Stimulated activated CD4-positive, alpha-beta T cell treated with anti-CD3 and anti-CD28 coated beads, Interleukin-1b, Interleukin-23, amount 100 ng/mL, for 48 hours (primary cell): ENCODE measurements at regions not wholly inside any gene's neighbourhood (a gene's known extent, or its start where the extent isn't known, plus 50 kb on each side); places are given as distances from the start of the nearest gene placed in this dataset.
"Not testable (repeated sequence)": the region's sequence is repeated elsewhere in the genome, so short reads cannot be mapped to it uniquely, and the experiment has no call there.

Experiments
- DNase-seq: peaks from one replicate; pipeline ENCODE4 v3.0.0-alpha.2; 2020

- no peak for DNase-seq
Observed at GRCh38 chr2:192444286-192444838, 249.6 kb upstream of the TMEFF2 start.

DNA sequence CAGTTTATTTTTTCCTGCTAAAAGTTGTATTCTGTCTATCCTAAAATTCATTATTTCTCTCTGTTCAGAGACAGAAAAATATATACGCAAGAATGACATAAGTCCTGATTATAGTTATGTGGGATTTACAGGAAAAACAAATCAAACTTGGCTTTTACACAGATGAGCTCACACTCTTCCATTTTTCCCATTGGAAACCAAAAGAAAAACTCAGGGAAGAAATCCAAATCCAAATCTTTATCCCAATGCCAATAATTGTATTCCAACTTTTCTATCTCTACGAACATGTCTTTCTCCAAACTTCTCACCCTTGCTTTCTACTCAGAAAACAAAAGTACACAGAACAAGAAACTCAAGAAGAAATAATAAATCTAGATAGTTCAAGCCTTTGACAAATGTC is 249.1 kb upstream of the TMEFF2 start:
- DNase-seq: no peak

DNA sequence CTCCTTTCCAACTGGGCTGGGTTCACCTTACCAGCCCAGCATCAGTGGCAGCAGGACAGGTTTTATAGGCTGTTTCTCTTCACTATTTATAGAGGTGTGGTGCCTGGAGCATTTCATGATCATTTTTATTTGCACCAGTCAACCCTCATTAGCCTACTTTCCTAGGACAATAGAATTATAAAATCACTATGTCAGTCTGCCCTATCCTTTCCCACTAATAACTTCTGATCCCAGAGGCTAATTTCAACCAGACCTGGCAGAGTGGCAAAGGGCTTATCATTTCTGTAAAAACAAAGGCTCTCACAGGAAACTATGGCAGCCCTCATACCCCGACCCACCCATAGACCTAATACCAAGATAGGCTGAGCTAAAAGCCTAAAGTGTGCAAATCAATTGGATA is 243.5 kb upstream of the TMEFF2 start:
- DNase-seq: no peak

DNA sequence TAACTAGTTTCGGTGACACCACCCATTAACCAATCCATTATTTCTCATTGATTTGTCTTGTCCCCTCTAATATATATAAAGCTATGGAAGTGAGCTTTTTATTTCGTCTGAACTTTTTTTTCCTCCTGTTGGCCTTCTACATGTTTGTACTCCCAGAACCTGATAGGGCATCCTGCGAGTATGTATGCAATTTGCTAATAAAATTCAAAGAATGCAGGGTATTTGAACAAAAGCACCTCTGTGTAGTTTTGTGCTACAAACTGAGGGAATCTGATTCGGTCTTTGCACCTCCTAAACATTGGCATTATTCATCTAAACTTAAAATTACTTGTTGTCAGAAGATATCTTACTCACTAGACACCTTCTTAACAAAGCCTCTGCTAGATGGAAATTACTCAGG is 242.9 kb upstream of the TMEFF2 start:
- no peak for DNase-seq

GRCh38 chr2:192424243-192424642 is 229.5 kb upstream of the TMEFF2 start:
- no peak for DNase-seq

DNA sequence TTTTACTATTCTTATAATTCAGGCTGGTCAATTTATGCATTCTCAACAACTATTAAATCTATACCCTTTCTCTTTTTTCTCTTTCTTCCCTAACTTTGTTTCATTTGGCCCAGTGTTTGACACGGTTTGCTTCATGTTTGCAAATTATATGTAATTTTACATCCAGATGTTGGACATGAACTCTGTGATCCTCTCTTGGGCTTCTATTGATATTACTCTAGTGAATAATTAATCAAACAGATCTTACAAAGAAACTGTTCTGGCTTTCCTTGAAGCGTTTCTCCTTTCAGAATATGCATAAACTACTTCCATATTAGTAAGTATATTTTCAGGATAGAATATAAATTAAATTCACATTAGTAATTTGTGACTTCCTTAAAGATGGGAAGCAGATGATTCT is 225.1 kb upstream of the TMEFF2 start:
- no peak for DNase-seq

- DNase-seq: no peak
Observed at GRCh38 chr2:192416060-192416459, 221.3 kb upstream of the TMEFF2 start.

DNA sequence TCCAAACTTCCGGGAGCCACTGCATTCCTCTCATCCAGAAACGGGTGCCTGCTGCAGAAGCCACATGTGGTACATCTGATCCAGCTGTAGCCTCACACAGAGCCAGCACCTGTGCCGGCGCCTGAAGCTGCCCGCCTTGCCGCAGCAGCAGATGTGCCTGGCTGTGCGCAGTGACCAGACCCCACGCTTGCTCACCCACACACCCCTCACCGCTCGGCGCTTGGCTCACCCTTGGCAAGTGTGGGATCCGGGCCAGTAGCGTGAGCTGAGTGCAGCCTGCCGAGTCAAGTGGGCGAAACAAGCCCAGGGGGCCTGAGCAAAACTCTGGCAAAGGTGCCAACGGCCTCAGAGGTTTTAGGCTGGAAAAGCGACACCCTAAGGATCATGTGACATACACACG is 220.1 kb upstream of the TMEFF2 start:
- no peak for DNase-seq

GRCh38 chr2:192413812-192414681 is 219.3 kb upstream of the TMEFF2 start:
- no peak for DNase-seq

DNA sequence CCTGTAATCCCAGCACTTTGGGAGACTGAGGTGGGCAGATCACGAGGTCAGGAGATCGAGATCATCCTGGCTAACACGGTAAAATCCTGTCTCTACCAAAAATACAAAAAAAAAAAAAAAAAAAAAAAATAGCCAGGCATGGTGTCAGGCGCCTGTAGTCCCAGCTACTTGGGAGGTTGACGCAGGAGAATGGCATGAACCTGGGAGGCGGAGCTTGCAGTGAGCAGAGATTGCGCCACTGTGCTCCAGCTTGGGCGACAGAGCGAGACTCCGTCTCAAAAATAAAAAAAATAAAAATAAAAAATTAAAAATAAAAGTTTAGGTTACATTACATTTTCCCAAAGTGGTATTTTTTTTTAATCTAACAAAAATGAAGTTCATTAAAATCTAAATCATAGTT is 218.1 kb upstream of the TMEFF2 start:
- DNase-seq: not testable (repeated sequence)

DNA sequence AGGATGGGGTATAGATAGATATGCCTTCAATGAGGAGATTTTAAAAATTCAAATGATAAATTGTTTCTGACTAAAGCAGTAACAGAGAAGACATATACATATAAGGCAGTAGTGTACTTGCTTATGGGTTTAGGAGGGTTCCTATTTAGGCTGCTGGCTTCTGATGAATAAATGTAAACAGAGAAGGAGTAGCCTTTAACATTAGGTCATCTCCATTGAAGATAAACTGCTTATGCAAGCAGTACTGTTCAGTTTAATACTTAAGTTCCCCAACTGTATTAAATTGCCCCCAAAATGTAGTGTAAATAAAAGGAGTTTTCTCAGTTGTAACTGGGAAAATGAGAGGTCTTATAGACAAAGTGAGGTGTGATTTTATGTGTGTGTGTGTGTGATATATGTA is 217.7 kb upstream of the TMEFF2 start:
- DNase-seq: no peak

DNA sequence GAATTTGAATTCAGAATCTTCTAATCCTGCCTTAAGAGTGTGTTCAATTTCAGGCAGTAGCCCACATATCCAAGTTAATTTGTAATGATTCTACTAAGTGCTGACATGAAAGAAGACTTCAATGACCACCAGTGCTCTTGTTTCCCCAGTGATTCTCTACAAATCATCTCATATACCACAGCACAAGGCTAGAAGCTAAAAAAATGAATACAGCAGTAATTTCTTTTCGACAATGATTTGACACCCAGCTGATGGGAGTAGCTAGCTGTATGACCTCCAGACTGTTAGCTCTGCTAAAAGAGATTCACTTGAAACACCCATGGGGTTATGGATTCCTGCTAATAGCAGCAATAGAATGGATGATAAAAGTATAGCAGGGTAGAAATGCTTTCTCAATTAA is 217.0 kb upstream of the TMEFF2 start:
- DNase-seq: no peak

- no peak for DNase-seq
Observed at GRCh38 chr2:192410319-192410718, 215.6 kb upstream of the TMEFF2 start.

DNA sequence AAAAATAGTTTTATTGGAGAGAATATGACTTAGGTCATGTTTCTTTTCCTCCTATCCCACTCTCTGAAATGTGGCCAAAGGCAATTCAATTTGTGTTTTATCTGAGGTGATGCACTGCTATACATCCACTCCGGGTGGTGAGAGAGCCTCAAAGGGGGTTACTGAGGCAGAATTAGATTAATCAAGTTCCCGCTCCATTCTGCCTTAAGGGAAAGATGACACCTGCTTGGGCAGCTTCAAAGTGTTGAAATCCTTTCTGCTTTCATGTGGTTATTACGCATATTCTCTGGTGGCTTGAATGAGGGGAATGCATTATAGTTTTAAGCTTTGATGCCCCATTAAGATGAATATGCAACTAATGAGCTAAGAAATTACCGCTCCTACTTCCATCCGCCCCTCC is 213.0 kb upstream of the TMEFF2 start:
- no peak for DNase-seq

GRCh38 chr2:192398236-192398635 is 203.5 kb upstream of the TMEFF2 start:
- DNase-seq: no peak

DNA sequence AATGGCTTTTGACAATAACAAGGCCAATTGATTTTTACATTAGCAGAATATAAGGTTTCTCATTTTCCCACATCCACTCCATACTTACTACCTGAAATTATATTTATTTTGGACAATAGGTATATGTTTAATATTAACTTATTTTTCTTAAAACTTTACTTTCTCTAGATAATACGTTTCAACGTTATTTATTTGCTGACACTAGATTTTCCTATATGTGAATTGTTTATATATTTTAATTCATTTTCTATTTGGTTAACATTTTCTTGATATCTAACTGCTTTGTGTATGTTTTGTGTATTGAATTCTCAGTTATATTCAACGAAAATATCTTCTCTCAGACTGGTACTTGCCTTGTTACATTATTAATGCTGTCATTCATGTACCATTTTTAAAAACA is 199.9 kb upstream of the TMEFF2 start:
- DNase-seq: no peak

GRCh38 chr2:192391041-192391440 is 196.3 kb upstream of the TMEFF2 start:
- DNase-seq: no peak

DNA sequence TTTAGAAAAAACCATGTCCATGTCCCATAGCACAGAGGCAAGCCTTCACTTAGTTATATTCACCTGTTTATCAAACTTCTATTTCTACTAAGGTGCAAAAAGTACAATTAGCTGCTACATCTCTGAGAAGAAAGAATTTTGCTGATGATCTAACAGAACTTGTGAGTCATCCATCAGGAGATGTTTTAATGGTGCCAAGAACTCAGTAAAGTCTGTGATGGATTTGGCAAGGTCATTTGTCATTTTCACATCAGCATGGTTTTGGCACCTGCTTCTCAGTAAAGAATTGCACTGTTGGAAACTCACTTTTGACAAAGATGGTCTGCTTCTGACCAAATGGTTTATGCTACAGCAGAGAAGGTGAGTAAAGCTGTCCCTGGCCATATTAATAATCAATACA is 195.7 kb upstream of the TMEFF2 start:
- DNase-seq: no peak

DNA sequence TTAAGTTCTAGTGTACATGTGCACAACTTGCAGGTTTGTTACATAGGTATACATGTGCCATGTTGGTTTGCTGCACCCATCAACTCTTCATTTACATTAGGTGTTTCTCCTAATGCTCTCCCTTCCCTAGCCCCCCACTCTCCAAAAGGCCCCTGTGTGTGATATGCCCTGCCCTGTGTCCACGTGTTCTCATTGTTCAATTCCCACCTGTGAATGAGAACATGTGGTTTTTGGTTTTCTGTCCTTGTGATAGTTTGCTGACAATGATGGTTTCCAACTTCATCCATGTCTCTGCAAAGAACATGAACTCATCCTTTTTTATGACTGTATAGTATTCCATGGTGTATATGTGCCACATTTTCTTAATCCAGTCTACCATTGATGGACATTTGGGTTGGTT is 189.5 kb upstream of the TMEFF2 start:
- DNase-seq: not testable (repeated sequence)

DNA sequence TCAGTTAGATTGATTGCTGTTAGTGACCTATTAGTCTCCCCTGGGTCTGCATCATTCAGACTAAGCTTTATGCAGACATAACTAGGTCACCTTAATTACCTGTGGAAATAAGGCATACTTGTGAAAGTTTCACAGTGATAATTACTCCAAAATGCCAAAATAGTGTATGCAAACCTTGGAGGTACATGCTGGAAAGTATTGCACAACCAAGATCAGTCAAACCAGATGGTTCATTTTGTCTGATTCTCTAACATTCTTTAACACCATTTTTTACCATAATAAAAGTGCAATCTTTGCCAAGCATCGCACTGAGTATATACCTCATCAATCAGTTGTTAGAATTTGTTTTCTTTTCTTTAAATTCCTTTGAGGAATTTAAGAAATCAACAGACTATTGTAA is 186.3 kb upstream of the TMEFF2 start:
- DNase-seq: no peak

DNA sequence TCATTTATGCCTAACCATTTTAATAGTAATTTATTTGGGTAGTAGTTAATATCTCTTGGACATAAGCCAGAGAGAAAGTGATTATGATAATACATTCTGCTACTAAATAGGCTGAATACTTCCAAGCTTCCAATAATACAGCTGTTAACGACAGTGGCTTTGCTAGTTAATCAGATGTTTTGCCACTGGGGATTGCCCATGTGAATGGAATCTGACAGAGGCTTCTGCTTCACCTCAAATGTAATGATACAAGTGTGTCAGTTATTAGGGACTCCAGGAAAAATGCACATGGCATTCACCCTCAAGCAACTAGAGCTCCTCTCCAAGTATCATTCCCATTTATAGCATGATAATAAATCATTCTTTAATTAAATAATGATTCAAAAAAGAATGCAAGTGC is 185.0 kb upstream of the TMEFF2 start:
- DNase-seq: no peak

GRCh38 chr2:192377173-192377572 is 182.4 kb upstream of the TMEFF2 start:
- no peak for DNase-seq

DNA sequence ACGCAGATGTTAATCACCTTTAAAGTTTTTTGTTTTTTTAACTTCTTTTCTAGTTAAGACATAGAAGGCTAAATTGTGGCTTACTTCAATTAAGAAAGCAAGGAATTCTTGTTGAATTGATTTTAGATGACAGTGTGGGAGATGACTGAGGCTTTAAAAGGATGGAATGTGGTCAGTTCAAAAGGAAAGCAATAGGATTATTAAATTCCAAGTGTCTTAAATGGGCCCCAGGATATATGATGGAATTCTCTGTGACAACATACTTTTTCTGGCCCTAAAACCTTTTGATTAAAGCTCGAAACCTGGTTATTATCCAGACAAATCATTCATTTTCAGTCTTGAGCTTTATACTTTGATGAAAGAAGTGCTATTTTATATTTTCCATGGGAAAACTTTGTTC is 179.0 kb upstream of the TMEFF2 start:
- DNase-seq: no peak

GRCh38 chr2:192373221-192373620 is 178.5 kb upstream of the TMEFF2 start:
- no peak for DNase-seq

DNA sequence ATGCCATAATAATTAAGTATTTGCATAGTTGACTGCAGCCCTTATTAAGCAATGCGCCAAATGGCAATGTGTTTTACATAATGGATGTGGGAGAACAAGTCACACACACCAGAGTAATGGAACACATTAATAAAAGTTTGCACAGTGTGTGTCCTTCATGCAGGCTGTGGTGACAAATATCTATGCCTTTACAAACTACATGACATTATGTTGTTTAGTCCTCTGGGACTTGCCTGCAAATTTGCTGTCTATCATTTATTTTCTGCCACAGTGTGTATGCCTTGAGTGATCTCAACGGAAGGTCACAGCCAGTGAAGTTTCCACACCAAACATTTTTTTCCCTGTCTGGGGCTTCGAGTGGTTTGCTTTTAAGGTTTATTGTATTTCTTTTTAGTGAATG is 175.2 kb upstream of the TMEFF2 start:
- DNase-seq: no peak
